ENCODE measurements at regions not wholly inside any gene's neighbourhood (a gene's known extent, or its start where the extent isn't known, plus 50 kb on each side); places are given as distances from the start of the nearest gene placed in this dataset.

- TF ChIP-seq CTCF (IDR thresholded peaks at IDR 0.05) = no peak
- no peak for TF ChIP-seq POLR2A (IDR thresholded peaks at IDR 0.05)
These were observed 365.7 kb downstream of the GPR37 start for GRCh38 chr7:124399941-124400340.

All from lower leg skin (tissue), 3 donors.